CD4-positive, alpha-beta T cell (primary cell): ENCODE measurements at regions not wholly inside any gene's neighbourhood (a gene's known extent, or its start where the extent isn't known, plus 50 kb on each side); places are given as distances from the start of the nearest gene placed in this dataset.

Experiments used
- ATAC-seq: fragments of 200-7000 bp; cut with Tn5 transposase; one replicate; pipeline ENCODE4 v1.10.0; 2022; ENCODE audit warnings: mild to moderate bottlenecking; ENCODE audit not compliant: poor library complexity
- CTCF ChIA-PET: fragments of 350-600 bp; sonication (Branson Sonifier 250); formaldehyde crosslinking; loops from one replicate; lab custom pipeline; 2021; ENCODE audit warnings: antibody characterized with exemption, inconsistent platforms; lab: Charles Lee
- POLR2A ChIA-PET: fragments of 350-600 bp; sonication (Branson Sonifier 250); formaldehyde crosslinking; loops from one replicate; lab custom pipeline; 2021; ENCODE audit warnings: antibody characterized with exemption, inconsistent platforms; lab: Charles Lee
- DNase-seq, 14 experiments: peaks; one replicate each; pipeline ENCODE4 v3.0.0-alpha.2; 2013 to 2020; ENCODE audit warnings: mixed read lengths in 2 of 14
- H3K27ac ChIP-seq, 2 donors: one replicate each; pipeline versions ENCODE4 v1.5.1 to v1.7.0; 2013; ENCODE audit warnings: low read length in 2 of 2, low read depth in 1 of 2, mild to moderate bottlenecking in 1 of 2
- H3K27me3 ChIP-seq, 2 experiments: 1 replicate in 1 of 2; 2 replicates in 1 of 2; pipeline versions ENCODE4 v1.6.1 to v1.7.0; 2013; ENCODE audit warnings: low read length in 2 of 2, control low read depth in 1 of 2, mild to moderate bottlenecking in 1 of 2, moderate library complexity in 1 of 2; ENCODE audit not compliant: insufficient read depth in 2 of 2, control insufficient read depth in 1 of 2
- H3K36me3 ChIP-seq: one replicate; pipeline ENCODE4 v1.6.1; 2013; ENCODE audit warnings: low read length, control low read depth; ENCODE audit not compliant: insufficient read depth
- H3K4me1 ChIP-seq: one replicate; pipeline ENCODE4 v1.6.1; 2013; ENCODE audit warnings: low read length, control low read depth; ENCODE audit not compliant: insufficient read depth
- H3K4me3 ChIP-seq: one replicate; pipeline ENCODE4 v1.5.1; 2013; ENCODE audit warnings: mild to moderate bottlenecking, low read length, moderate library complexity
- H3K9me3 ChIP-seq, 2 experiments: 1 replicate in 1 of 2; 2 replicates in 1 of 2; pipeline versions ENCODE4 v1.6.1 to v1.7.0; 2013; ENCODE audit warnings: low read length in 2 of 2, mild to moderate bottlenecking in 2 of 2, control low read depth in 1 of 2, moderate library complexity in 1 of 2; ENCODE audit not compliant: control insufficient read depth in 1 of 2, insufficient read depth in 1 of 2
- H3K27ac Mint-ChIP-seq: one replicate; pipeline ENCODE4 v1.8.0; 2020; ENCODE audit warnings: mixed read lengths
- H3K27me3 Mint-ChIP-seq: one replicate; pipeline ENCODE4 v1.8.0; 2021; ENCODE audit warnings: mixed read lengths
- H3K36me3 Mint-ChIP-seq: one replicate; pipeline ENCODE4 v1.8.0; 2021; ENCODE audit warnings: low read depth, mixed read lengths
- H3K4me1 Mint-ChIP-seq: one replicate; pipeline ENCODE4 v1.8.0; 2021; ENCODE audit warnings: low read depth, mixed read lengths
- H3K4me3 Mint-ChIP-seq: one replicate; pipeline ENCODE4 v1.8.0; 2020; ENCODE audit warnings: mild to moderate bottlenecking, mixed read lengths
- H3K9me3 Mint-ChIP-seq: one replicate; pipeline ENCODE4 v1.8.0; 2020; ENCODE audit warnings: mixed read lengths
- intact Hi-C, 2 experiments: fragments of 100-400 bp; cut with DNase I in 1 of 2; cut with micrococcal nuclease in 1 of 2; formaldehyde crosslinking; loops; one replicate each; pipeline versions ENCODE4 v1.15.1 to v1.9.0; 2023 to 2025; cut with DNase I, micrococcal nuclease
- TF ChIP-seq, protein P1 (sequence below): fragments of 200-600 bp; IDR thresholded peaks from one replicate; pipeline ENCODE4 v1.8.0; 2022; ENCODE audit warnings: antibody characterized with exemption, mild to moderate bottlenecking

DNA sequence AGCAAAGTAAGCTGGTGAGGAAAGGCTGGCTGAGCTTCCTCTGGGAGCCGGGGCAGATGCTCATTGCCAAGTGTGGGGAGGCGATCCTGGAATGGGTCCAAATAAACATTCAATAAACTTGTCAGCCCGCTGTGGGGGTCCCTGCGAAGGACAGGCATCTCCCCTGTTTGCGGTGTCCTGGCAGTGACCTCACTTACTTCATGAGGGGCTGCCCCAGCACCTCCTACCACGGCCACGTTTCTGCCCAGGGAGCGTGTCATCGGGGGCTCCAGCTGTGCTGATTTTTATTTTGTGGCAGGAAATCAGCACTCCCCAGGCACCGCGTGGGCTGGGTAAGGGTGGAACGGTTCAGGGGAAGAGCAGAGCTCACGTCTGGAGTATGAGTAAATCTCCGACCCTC is 493.9 kb upstream of the B3GAT1 start:
- H3K4me1 Mint-ChIP-seq: no peaks in the 10 kb centered on the region
- H3K4me1 ChIP-seq: no peaks in the 10 kb centered on the region
- H3K27me3 ChIP-seq: peaks cover 3 to 7% of the 10 kb centered on the region in 2 experiments
- TF ChIP-seq, protein P1, sequence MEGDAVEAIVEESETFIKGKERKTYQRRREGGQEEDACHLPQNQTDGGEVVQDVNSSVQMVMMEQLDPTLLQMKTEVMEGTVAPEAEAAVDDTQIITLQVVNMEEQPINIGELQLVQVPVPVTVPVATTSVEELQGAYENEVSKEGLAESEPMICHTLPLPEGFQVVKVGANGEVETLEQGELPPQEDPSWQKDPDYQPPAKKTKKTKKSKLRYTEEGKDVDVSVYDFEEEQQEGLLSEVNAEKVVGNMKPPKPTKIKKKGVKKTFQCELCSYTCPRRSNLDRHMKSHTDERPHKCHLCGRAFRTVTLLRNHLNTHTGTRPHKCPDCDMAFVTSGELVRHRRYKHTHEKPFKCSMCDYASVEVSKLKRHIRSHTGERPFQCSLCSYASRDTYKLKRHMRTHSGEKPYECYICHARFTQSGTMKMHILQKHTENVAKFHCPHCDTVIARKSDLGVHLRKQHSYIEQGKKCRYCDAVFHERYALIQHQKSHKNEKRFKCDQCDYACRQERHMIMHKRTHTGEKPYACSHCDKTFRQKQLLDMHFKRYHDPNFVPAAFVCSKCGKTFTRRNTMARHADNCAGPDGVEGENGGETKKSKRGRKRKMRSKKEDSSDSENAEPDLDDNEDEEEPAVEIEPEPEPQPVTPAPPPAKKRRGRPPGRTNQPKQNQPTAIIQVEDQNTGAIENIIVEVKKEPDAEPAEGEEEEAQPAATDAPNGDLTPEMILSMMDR: no peak
- intact Hi-C loops: no loop called here
- no peak overlapping the region for H3K4me3 ChIP-seq
- no peaks in the 10 kb centered on the region for H3K9me3 Mint-ChIP-seq
- no peaks in the 10 kb centered on the region for H3K36me3 Mint-ChIP-seq
- H3K27me3 Mint-ChIP-seq: peaks cover 44% of the 10 kb centered on the region
- CTCF ChIA-PET: no interaction called here
- ATAC-seq (no peak), DNase-seq (no peak)
- no peak overlapping the region for H3K27ac ChIP-seq
- no peaks in the 10 kb centered on the region for H3K36me3 ChIP-seq
- H3K4me3 Mint-ChIP-seq: no peak overlapping the region
- H3K9me3 ChIP-seq: peaks cover 0 to 4% of the 10 kb centered on the region in 2 experiments
- no peak overlapping the region for H3K27ac Mint-ChIP-seq
- POLR2A ChIA-PET: no interaction called here

DNA sequence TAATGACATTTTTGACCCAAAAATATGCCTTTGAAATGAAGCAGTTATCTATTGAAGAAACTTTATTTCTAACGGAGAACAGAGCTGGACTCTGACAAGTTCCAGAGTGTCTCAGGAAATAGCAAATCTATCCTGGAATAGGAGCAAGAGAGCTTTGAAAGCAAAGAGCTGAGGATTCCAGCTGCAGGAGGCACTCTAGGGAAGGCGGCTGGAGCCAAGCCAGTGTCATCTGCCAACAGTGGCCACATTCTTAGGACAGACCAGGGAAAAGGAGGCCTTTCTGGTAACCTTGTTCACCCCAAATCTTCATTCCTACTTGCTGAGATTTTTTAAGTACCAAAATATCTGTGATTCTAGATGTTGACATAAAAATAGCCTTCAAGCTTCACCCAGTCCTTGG is 493.5 kb upstream of the B3GAT1 start:
- Histone ChIP-seq H3K4me3 (no peak overlapping the region), H3K27ac (no peak overlapping the region), H3K4me1 (no peaks in the 10 kb centered on the region), H3K27me3 (peaks cover 3 to 10% of the 10 kb centered on the region in 2 experiments), H3K9me3 (peaks cover 0 to 4% of the 10 kb centered on the region in 2 experiments), H3K36me3 (no peaks in the 10 kb centered on the region)
- Mint-ChIP-seq H3K9me3 (no peaks in the 10 kb centered on the region), H3K4me3 (no peak overlapping the region), H3K27ac (no peak overlapping the region), H3K4me1 (no peaks in the 10 kb centered on the region), H3K27me3 (peaks cover 44% of the 10 kb centered on the region), H3K36me3 (no peaks in the 10 kb centered on the region)
- ChIA-PET CTCF (no interaction called here), POLR2A (no interaction called here)
- TF ChIP-seq, protein P1: no peak
- ATAC-seq (no peak), DNase-seq (no peak)
- intact Hi-C loops: no loop called here

- H3K27ac Mint-ChIP-seq: no peak overlapping the region
Observed at GRCh38 chr11:134904103-134904790, 492.2 kb upstream of the B3GAT1 start.

More at GRCh38 chr11:134904103-134904790, 492.2 kb upstream of the B3GAT1 start:
- POLR2A ChIA-PET: no interaction called here
- no peaks in the 10 kb centered on the region for H3K36me3 Mint-ChIP-seq
- TF ChIP-seq, protein P1: no peak
- Histone ChIP-seq H3K4me1 (no peaks in the 10 kb centered on the region), H3K27me3 (peaks cover 3 to 10% of the 10 kb centered on the region in 2 experiments), H3K27ac (no peak overlapping the region), H3K36me3 (no peaks in the 10 kb centered on the region), H3K4me3 (no peak overlapping the region), H3K9me3 (peaks cover 0 to 4% of the 10 kb centered on the region in 2 experiments)
- ATAC-seq (no peak), DNase-seq (no peak)
- no peaks in the 10 kb centered on the region for H3K4me1 Mint-ChIP-seq
- no peak overlapping the region for H3K4me3 Mint-ChIP-seq
- CTCF ChIA-PET: no interaction called here
- H3K9me3 Mint-ChIP-seq: no peaks in the 10 kb centered on the region
- intact Hi-C loops: no loop called here
- H3K27me3 Mint-ChIP-seq: peaks cover 54% of the 10 kb centered on the region
